HEK293 (cell line): ENCODE measurements at regions not wholly inside any gene's neighbourhood (a gene's known extent, or its start where the extent isn't known, plus 50 kb on each side); places are given as distances from the start of the nearest gene placed in this dataset.

Experiments
- ZBTB7A ChIP-seq: fragments of 450-650 bp; formaldehyde crosslinking; IDR thresholded peaks from 2 replicates; pipeline ENCODE4 v1.5.1; 2016; ENCODE audit warnings: low read depth, missing biosample characterization, missing genetic modification characterization
- ZNF354C ChIP-seq: fragments of 450-650 bp; formaldehyde crosslinking; IDR thresholded peaks from 2 replicates; pipeline ENCODE4 v1.5.1; 2016; ENCODE audit warnings: missing biosample characterization, missing genetic modification characterization, low read depth, borderline replicate concordance
- TF ChIP-seq, protein P1 (sequence below): fragments of 450-650 bp; formaldehyde crosslinking; IDR thresholded peaks from 2 replicates; pipeline ENCODE4 v1.5.1; 2016; ENCODE audit warnings: missing biosample characterization, missing genetic modification characterization

- TF ChIP-seq ZNF354C (no peak), ZBTB7A (no peak)
- TF ChIP-seq, protein P1, sequence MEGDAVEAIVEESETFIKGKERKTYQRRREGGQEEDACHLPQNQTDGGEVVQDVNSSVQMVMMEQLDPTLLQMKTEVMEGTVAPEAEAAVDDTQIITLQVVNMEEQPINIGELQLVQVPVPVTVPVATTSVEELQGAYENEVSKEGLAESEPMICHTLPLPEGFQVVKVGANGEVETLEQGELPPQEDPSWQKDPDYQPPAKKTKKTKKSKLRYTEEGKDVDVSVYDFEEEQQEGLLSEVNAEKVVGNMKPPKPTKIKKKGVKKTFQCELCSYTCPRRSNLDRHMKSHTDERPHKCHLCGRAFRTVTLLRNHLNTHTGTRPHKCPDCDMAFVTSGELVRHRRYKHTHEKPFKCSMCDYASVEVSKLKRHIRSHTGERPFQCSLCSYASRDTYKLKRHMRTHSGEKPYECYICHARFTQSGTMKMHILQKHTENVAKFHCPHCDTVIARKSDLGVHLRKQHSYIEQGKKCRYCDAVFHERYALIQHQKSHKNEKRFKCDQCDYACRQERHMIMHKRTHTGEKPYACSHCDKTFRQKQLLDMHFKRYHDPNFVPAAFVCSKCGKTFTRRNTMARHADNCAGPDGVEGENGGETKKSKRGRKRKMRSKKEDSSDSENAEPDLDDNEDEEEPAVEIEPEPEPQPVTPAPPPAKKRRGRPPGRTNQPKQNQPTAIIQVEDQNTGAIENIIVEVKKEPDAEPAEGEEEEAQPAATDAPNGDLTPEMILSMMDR, result no peak
Measured at GRCh38 chr4:140258476-140258875, 104.5 kb upstream of the MAML3 start.
